LNCAP (cell line): ENCODE measurements at regions not wholly inside any gene's neighbourhood (a gene's known extent, or its start where the extent isn't known, plus 50 kb on each side); places are given as distances from the start of the nearest gene placed in this dataset.

ENCODE experiments used
- TF ChIP-seq, protein P1 (sequence below): fragments of 450-650 bp; IDR thresholded peaks from 2 replicates; pipeline ENCODE4 v1.5.1; 2017; ENCODE audit warnings: mild to moderate bottlenecking

DNA sequence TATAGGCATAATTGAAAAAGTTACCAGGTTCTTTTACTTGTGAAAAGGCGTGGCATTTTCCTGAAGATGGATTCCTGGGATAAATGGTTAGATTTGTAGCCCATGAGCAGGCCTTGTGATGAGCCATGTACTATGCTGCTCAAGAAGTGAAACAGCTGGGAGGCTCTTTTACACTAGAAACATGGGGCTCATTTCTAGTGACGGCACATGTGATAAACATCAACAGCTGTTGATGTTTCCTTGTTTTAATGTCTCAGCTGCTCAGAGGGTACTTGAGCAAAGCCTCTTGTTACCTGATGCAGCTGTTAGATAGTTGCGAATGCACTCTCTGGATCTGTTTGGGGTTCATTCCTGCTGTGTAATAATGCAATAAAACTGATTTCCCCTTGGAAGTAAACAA is 396.8 kb downstream of the GUCY1A2 start:
- TF ChIP-seq, protein P1, sequence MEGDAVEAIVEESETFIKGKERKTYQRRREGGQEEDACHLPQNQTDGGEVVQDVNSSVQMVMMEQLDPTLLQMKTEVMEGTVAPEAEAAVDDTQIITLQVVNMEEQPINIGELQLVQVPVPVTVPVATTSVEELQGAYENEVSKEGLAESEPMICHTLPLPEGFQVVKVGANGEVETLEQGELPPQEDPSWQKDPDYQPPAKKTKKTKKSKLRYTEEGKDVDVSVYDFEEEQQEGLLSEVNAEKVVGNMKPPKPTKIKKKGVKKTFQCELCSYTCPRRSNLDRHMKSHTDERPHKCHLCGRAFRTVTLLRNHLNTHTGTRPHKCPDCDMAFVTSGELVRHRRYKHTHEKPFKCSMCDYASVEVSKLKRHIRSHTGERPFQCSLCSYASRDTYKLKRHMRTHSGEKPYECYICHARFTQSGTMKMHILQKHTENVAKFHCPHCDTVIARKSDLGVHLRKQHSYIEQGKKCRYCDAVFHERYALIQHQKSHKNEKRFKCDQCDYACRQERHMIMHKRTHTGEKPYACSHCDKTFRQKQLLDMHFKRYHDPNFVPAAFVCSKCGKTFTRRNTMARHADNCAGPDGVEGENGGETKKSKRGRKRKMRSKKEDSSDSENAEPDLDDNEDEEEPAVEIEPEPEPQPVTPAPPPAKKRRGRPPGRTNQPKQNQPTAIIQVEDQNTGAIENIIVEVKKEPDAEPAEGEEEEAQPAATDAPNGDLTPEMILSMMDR: no peak
